Activated T-cell treated with anti-CD3 and anti-CD28 coated beads for 48 hours (primary cell): ENCODE measurements at regions not wholly inside any gene's neighbourhood (a gene's known extent, or its start where the extent isn't known, plus 50 kb on each side); places are given as distances from the start of the nearest gene placed in this dataset.

Source experiments
- DNase-seq: peaks from one replicate; pipeline ENCODE4 v3.0.0-alpha.2; 2020; ENCODE audit warnings: low read depth

DNA sequence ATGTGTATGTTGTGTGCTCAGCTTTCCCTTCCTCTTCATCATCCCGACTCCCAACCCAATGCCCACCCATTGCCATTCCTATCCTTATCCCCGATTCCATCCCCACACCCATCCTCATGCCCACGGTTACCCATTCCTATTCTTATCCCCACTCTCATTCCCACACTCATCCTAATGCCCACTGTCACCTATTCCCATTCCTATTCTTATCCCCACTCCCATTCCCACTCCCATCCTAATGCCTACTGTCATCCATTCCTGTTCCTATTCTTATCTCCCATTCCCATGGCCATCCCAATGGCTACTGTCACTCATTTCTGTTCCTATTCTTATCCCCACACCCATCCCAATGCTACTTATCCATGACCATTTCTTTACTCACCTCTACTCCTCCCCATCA lies 254.1 kb downstream of the DHX35 start:
- DNase-seq = no peak

DNA sequence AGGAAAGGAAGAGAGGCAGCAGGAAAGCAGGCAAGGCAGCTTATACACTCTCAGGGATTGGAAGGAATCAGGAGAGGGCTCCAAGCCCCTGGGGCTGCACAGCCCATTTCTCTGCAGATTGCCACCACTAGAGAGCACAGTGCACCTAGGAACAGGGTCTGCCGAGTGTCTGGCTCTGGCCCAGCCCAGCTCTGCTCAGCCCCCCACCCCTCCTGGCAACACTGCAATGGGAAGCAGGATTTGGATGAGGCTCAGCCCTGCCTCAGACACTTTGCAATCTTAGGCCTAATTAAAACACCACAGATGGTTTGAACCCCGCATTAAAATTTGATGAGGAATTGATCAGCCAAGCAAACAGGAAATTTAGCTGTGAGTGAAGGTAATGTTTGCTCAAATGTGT lies 252.7 kb downstream of the DHX35 start:
- DNase-seq = no peak

DNA sequence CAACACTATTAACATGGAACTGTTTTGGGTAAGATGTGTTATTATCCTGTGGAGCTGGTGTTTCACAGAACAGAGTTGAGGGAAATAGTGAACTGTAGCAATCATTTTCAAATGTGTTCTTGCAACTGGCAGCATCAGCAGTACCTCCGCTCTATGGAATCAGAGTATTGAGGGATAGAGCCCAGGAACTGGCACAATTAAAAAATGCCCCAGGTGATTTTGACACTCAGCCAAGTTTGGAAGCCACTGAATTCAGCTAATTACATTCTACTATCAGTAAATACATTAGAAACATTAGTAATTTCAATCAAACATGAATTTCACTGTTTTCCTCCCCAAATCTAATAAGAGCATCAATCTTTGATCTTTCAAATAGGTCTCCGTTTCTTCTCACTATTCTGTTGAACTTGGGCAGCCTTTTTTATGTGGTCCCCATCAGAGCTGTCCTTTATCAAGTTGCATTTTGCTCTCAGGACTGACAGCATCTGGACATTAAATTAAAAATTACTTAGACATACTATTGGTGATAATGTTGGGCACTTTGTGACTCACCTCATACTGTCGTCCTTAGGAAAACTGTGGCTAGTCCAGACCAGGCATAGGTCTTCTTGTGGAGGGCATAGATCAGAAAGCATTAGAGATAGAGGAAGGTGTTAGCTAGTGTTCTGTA lies 251.5 kb downstream of the DHX35 start:
- DNase-seq = no peak

DNA sequence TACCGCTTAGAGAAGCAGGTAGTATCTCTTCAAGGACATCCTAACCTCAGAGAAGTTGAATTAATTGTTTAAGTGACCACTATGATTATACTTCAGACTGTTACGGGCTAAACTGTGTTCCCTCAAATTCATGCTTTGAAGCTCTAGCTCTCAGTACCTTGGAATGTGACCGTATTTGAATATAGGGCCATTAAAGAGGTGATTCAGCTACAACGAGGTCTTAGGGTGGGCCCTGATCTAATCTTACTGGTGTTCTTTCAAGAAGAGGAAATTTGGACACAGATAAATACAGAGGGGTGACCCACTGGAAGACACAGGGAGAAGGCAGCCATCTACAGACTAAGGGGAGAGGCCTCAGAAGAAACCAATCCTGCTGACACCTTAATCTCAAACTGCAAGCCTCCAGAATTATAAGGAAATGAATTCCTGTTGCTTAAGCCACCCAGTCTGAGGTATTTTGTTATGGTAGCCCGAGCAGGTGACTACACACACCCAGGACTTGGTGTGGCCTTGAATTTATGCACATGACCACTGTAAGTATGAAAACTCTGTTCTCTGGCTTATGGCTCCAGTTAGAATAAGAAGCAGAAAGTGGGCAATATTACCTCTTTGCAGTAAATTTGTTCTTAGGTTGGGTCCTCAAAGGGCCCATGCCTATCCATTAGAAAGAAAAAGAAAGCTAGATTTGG lies 249.1 kb downstream of the DHX35 start:
- DNase-seq = no peak

DNA sequence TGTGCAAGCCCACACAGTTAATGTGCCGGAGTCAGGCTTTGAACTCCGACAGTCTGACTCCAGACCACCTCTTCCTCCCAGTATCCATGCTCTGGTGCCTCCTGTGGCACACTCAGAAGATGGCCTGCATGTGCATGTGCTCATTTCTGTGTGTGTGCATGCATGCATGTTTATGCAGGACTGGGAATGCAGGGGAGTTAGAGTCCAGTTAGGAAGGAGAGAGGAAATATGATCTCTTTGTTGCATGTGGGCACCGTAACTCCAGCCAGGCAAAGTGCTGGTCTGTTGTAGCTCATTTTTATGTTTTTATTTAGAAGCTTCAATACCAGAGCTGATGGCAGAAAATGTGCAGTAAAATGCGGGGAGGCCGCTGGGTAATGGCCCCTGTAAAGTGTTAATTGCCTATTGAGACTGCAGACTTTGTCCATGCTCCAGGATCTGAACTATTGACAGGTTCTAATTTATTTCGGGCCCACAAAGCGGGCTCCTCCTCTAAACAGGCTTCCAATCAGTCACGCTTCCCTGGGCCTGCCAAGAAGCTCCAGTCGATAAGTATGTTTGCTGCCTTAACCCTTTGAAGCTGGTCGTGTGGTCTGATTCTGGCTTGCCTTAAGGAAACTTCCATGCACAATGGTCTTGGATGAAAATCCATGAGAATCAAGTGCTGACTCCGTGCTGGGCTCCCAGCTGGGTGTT lies 248.3 kb downstream of the DHX35 start:
- no peak for DNase-seq

DNA sequence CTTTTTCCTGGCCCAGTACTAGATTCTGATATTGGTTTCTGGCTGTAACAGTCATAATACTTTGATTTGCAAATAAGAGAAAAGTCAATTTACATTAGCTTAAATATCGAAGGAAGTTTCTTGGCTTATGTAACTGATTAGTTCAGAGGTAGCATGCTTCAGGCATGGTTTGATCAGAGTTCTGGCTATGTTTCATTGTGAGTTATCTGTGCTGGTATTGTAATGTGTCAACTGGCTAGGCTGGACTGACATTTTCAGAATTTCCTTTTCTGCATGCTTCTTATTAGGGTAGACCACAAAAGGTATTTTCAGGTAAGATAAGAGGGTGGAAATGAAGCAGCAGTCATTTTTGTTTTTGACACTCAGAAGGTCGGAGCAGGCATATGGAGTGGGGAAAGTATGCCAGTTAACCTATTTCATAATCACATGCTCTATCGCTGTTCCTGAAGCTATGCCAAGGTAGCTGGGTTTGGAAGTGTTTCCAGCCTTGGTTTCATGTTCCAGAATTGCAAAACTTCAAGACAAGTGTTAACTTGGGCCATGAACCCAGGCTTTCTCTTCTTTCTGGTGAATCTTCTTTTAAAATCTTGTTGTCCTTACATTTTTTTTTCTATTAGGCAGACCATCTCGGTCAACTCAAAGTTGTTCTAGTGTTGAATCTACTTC lies 244.9 kb downstream of the DHX35 start:
- DNase-seq = no peak

DNA sequence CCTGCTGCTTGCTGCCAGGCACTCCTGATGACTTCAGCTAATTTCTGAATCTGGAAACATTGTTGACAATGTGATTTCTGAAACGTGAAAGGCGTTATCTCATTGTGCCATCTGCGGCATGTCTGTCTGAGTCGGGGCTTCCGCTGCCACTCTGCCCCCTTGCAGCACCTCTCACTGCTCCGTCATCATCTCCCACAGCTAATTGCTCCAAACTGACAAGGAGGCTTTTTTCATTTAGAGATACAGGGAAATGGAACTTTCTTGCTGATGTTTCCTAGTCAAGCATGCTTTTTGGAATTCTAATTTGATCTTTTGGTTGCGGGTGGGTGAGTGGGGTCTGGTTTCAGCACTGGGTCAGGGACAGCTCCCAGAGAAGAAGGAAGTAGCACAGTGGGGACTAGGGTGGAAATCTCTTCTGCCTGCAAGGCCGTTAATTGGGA lies 233.5 kb downstream of the DHX35 start:
- no peak for DNase-seq

DNA sequence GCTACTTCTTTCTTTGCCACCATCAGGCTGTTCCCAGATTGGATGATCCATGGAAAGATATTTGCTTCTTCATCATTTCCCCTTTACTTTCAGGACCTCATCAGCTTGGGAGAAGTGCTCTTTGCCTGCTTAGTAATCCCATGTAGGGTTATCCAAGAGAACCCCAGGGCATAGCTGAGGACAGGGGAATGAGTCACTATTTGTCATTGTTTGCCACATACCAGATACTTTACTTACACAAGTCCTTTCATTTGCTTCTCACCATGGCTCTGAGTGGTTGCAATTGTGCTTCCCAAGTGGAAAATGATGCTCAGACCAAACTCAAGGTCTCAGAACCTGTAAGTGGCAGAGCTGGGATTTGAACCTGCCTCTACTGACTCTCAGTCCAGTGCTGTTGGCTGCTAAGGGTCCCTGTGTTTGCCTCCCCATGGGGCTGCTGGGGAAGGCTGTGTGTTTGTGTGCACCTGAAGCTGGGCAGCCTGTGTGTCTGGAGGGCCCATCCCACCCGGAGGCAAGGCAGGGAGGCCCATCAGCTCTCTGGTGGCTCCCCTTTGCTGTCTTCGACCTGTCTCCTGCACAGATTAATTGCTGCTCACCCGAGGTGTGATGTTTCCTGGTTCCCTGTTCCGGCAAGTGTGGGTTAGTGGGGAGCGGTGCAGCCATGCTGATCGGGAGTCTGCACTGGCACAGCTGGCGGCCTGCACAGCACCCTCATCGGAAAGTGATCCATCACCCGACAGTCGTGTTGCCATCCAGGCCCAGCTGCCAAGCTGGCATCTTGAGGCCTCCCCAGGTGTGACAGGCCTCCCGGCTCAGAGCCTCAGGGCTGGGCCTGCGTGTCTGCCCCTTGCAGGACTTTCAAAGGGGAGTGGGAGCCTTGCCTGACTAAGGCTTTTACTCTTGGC lies 228.8 kb downstream of the DHX35 start:
- no peak for DNase-seq

DNA sequence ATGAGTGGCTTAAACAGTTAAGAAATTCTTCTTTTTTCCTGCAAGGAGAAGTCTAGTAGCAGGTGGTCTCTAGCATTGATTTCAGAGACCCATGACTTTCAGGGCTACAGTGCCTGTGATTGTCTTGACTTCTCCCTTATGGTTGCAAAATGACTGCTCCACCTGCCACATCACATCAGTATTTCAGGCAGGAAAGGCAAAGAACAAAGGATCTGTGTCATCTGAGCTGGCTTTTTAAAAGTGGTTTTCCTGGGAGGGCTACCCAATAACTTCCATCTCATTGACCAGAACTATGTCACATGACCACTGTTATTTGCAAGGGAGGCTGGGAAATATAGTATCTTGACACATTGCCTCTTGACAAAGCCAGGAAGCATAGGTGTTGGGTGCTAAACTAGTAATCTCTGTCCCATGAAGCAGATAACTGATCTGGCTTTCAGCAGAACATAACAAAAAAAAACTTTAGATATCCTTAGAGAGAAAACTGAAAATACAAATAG lies 226.2 kb downstream of the DHX35 start:
- no peak for DNase-seq

DNA sequence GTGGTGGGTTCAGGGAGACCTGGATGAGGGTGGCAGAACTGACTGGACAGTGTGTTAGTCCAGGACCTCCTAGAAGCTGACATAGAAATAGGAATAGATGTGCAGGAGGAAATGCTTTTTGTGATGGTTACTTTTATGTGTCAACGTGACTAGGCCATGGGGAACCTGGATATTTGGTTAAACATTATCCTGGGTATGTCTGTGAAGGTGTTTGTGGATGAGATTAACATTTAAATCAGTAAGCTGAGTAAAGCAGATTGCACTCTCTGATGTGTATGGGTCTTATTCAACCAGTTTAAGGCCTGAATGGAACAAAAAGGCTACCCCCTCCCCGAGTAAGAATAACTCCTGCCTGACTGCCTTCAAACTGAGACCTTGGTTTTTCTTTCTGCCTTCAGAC lies 219.3 kb downstream of the DHX35 start:
- no peak for DNase-seq

DNA sequence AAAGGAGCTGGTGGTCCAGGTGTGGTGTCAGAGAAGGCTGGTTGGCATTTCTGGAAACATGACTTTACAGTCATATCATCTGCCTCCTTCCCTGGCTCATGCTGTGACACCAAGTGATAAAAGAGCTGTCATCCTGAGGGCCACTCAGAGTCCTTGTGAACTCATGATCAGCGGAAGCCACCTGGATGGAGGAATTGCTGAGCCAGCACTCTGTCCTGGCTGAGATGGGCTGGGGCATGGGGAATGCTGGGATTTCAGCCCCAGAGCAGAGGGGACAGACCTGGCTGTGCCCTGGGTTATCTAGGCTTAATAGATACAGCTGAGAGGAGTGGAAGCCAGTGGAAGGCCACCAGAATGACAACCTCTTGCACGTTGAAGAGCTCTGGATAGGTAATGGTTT lies 214.3 kb downstream of the DHX35 start:
- DNase-seq = no peak

DNA sequence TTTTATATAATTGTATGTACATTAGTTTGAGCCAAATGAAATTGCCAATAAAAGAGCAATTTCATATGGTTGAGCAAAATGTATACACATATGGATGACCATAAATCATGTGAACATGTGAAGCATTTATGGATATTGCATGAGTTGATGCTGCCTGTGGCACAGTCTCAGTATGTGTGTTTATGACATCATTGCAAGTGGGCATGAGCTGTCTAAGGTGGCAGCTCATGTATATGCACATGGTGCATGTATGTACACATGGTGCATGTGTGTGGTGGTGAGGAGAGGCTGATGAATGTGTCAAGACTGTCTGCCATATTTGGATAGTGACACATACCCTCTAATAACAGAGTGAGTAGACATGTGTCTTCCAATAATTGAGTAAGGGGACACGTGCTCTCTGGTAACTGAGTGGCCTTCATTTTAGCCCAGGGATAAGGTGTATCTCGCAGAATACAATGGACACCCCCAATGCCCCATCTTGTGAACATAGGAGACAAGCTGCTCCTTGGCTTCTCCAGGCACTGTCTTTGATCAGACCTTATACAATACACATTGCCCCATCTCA lies 208.8 kb downstream of the DHX35 start:
- no peak for DNase-seq

DNA sequence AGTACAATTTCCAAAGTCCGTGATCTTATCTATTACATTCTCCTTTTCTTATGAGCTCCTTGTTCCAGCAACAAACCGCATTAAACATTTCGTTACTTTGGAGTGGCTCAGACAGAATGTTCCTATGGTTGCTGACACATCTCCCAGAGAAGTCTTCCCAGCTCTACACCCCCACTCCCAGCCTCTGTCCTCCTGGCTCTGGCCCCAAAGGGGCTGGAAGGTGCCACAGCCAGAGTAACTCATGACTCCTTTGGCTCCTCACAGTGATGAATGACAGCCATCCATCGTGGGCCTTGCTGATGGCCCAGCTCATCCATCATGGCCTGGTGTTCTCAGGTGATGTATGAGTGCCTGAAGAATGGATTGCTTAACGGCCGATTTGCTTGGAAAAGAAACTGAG lies 203.0 kb downstream of the DHX35 start:
- no peak for DNase-seq

DNA sequence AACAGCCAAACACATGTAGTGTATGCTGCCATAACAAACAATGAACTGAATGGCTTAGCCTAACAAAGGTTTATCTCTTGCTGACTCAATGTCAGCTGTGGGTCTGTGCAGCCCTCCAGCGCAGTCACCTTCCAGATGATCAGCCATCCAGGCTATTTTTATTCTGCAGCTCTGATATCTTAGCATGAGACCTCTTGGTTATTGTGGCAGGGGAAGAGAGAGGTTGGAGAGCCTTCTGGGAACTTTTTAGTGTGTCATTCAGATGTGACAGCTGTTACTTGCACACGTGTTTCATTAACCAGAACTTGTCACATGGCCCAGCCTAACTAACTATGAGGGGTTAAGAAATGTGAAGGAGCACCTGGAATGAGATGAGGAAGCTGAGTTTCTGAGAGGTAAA lies 202.5 kb downstream of the DHX35 start:
- no peak for DNase-seq

DNA sequence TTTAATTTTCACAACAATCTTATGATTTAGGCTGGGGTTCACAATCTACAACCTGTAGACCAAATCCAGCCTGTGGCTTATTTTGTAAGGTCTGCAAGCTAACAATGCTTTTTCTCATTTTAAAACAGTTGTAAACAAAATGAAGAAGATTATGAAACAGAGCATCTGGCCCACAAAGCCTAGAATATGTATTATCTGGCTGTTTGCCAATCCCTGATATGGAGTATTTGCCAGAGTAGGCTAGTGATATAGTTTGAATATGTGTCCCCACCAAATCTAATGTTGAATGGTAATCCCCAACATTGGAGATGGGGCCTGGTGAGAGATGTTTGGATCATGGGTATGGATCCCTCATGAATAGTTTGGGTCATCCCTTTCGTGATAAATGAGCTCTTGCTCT lies 201.8 kb downstream of the DHX35 start:
- DNase-seq = no peak

DNA sequence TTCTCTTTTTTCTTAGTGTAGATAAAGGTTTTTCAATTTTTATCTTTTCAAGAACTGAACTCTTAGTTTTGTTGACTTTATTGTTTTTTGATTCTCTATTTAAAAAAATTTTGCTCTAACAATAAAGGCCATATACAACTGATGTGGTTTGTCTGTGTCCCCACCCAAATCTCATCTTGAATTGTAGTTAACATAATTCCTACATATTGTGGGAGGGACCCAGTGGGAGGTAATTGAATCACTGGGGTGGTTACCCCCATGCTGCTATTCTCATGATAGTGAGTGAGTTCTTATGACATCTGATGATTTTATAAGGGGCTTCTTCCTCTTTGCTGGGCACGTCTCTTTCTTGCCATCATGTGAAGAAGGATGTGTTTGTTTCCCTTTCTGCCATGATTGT lies 199.8 kb downstream of the DHX35 start:
- no peak for DNase-seq

DNA sequence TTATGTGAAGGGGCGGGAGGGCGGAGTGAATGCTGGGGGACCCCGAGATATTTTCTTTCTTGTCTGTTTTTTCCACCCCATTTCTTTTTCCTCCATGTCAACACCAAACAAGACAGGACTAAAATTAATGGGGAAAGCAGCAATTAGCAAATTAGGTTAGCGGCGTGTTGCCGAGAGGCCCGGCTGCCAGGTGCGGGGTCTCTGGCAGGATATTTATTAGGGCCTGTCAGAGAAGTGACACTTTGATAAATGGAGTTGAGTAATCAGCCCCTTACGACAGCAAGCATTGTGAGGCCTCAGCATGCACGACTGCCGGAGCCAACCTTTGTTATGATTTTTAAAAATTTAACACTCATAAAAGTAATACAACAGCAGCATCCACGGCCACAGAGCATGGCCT lies 193.8 kb downstream of the DHX35 start:
- DNase-seq = no peak

DNA sequence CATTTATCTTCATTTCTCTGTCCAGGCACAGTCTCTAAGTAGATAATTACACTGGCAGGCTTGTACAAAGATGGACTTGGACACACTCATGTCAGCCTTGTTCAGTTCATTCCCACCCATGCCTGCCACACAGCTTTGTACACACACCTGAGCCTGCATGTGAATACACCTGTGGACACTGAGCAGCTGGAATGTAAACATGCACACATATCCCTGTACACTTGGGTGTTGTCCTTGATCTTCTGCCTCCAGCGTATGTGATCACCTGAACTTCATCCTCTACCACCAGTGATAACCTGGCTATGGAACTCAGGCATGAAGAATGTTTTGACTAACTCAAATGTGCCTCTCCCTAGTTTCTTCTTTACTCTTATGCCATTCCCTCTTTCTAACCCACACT lies 190.6 kb downstream of the DHX35 start:
- no peak for DNase-seq

DNA sequence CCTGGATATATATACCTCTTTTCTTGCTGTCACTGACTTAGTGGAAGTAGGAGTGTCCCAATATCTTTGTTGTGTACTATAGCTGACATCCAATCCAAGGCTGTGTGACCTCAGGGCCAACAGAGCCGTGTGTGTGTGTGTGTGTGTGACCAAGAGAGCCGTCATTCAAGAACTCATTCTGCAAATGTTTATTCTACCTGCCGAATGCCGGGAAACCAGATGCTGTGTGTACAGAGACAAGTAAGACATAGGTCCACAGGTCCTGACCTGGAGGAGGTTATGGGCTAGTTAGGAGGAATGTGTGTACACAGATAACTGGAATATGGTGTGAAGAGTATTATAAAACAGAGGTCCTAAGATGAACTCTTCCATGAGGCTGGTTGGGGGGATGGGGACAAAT lies 190.0 kb downstream of the DHX35 start:
- no peak for DNase-seq

DNA sequence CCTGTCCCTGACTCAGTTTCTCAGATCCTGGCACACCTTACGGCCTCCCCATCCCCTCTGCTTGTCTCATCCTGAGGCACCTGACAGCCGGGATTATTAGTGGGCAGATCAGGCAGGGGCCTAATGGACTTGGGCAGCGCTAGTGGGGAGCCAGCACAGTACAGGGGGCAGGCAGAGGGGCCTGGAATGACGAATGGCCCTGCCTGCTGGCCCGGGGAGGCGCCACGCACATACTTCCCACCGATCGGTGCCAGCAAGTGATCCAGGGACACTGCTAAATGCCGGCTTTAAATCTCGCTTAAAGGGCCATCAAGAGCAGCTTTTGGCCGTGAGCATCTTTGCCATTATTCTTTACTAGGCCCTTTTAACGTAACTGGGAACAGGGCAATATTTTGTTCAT lies 188.4 kb downstream of the DHX35 start:
- no peak for DNase-seq

DNA sequence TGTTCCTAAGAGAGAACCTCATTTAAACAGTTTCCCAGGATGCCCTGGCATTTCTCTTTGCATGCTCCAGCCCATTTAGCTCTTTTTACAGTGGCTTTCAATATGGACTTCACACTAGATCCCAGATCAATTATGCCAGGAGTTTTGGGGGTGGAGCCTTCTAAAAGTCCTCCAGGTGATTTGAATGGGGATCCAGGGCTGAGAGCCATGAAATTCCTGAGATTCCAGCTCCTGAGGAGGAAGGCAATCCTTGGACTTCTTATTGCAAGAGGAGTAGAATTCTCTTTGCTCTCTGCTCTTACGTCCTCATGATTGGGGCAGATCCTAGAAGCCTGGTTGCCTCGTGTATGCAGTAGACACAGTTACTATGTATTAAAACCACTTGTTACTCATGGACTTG lies 184.2 kb downstream of the DHX35 start:
- no peak for DNase-seq
